ENCODE measurements at regions not wholly inside any gene's neighbourhood (a gene's known extent, or its start where the extent isn't known, plus 50 kb on each side); places are given as distances from the start of the nearest gene placed in this dataset.

GRCh38 chrX:5656544-5656943 is 572.1 kb downstream of the NLGN4X start:
- no peaks in the 10 kb centered on the region for H3K36me3 ChIP-seq (ENCODE audit: control insufficient read depth in 2 of 2, extremely low read depth in 1 of 2, insufficient read depth in 2 of 2, low read length in 2 of 2)
- no TSS peak for BruUV-seq (replicated peaks)
- DNase-seq (ENCODE audit: low read depth, low spot score): no peak
- no peaks in the 10 kb centered on the region for H4K20me1 ChIP-seq (replicated peaks; ENCODE audit: control insufficient read depth, extremely low read depth, insufficient read depth, low read length)
- H3K27ac ChIP-seq (ENCODE audit: insufficient read depth, low read depth, low read length): no peak overlapping the region
- POLR2A ChIA-PET: no interaction called here
- dilution Hi-C loops (cut with MboI; ENCODE audit: extremely low pct_ligation_motif_present, low sequenced_read_pairs): no loop called here
- no peak for FAIRE-seq
- no peaks in the 10 kb centered on the region for H3K4me1 ChIP-seq (ENCODE audit: control insufficient read depth, extremely low read depth, insufficient read depth, low read length)
- CTCF ChIA-PET: no interaction called here
- no peak overlapping the region for H2AFZ ChIP-seq (ENCODE audit: low read depth, low read length)
- H3K9me3 ChIP-seq (replicated peaks; ENCODE audit: control insufficient read depth, insufficient read depth, low read length): no peaks in the 10 kb centered on the region
- no peak overlapping the region for H3K4me3 ChIP-seq (replicated peaks in 1 of 3; ENCODE audit: insufficient read depth in 1 of 3, low read depth in 1 of 3, low read length in 3 of 3)
- no peak overlapping the region for H3K9ac ChIP-seq (replicated peaks; ENCODE audit: extremely low read depth, insufficient read depth, low read length)
- intact Hi-C loops (cut with micrococcal nuclease): no loop called here
- no peak overlapping the region for H3K4me2 ChIP-seq (ENCODE audit: insufficient read depth, low read length)
- no peaks in the 10 kb centered on the region for H3K79me2 ChIP-seq (ENCODE audit: control insufficient read depth, insufficient read depth, low read length)
- H3K27me3 ChIP-seq (ENCODE audit: control insufficient read depth in 2 of 2, insufficient read depth in 2 of 2, low read length in 2 of 2): no peaks in the 10 kb centered on the region
- TF ChIP-seq MAX (IDR thresholded peaks at IDR 0.05; ENCODE audit: insufficient read depth, insufficient read length) (no peak), JUN (IDR thresholded peaks at IDR 0.05; ENCODE audit: borderline replicate concordance, insufficient read depth, insufficient read length, low read depth) (no peak), FOS (IDR thresholded peaks at IDR 0.05; ENCODE audit: borderline replicate concordance, insufficient read depth, low read length) (no peak), GATA2 (IDR thresholded peaks at IDR 0.05; ENCODE audit: insufficient read depth, insufficient read length, low read depth, low read length) (no peak), POLR2AphosphoS5 (IDR thresholded peaks at IDR 0.05; ENCODE audit: insufficient read depth, low read depth, low read length) (no peak), EZH2 (IDR thresholded peaks at IDR 0.05; ENCODE audit: borderline replicate concordance, low read depth, low read length, severe bottlenecking) (no peak)
- no peaks in the 10 kb centered on the region for H3K9me1 ChIP-seq (replicated peaks; ENCODE audit: control insufficient read depth, extremely low read depth, insufficient read depth, low read length)

- H3K79me2 ChIP-seq (ENCODE audit: control insufficient read depth, insufficient read depth, low read length): no peaks in the 10 kb centered on the region
- intact Hi-C loops (cut with micrococcal nuclease): no loop called here
- no peak overlapping the region for H3K4me3 ChIP-seq (replicated peaks in 1 of 3; ENCODE audit: insufficient read depth in 1 of 3, low read depth in 1 of 3, low read length in 3 of 3)
- H3K36me3 ChIP-seq (ENCODE audit: control insufficient read depth in 2 of 2, extremely low read depth in 1 of 2, insufficient read depth in 2 of 2, low read length in 2 of 2): no peaks in the 10 kb centered on the region
- no peak for DNase-seq (ENCODE audit: low read depth, low spot score)
- no peak for TF ChIP-seq EZH2 (IDR thresholded peaks at IDR 0.05; ENCODE audit: borderline replicate concordance, low read depth, low read length, severe bottlenecking)
- TF ChIP-seq JUN (IDR thresholded peaks at IDR 0.05; ENCODE audit: borderline replicate concordance, insufficient read depth, insufficient read length, low read depth): no peak
- no peak for TF ChIP-seq POLR2AphosphoS5 (IDR thresholded peaks at IDR 0.05; ENCODE audit: insufficient read depth, low read depth, low read length)
- TF ChIP-seq FOS (IDR thresholded peaks at IDR 0.05; ENCODE audit: borderline replicate concordance, insufficient read depth, low read length): no peak
- TF ChIP-seq CTCF (IDR thresholded peaks at IDR 0.05; ENCODE audit: extremely low read depth in 1 of 2, insufficient read depth in 1 of 2, low read depth in 1 of 2, low read length in 2 of 2): no peak
- TF ChIP-seq MAX (IDR thresholded peaks at IDR 0.05; ENCODE audit: insufficient read depth, insufficient read length): no peak
- TF ChIP-seq POLR2A (IDR thresholded peaks at IDR 0.05; ENCODE audit: low read depth, low read length): no peak
- no peak for TF ChIP-seq GATA2 (IDR thresholded peaks at IDR 0.05; ENCODE audit: insufficient read depth, insufficient read length, low read depth, low read length)
- no peak for TF ChIP-seq MYC (IDR thresholded peaks at IDR 0.05; ENCODE audit: low read depth, low read length)
- H3K9me1 ChIP-seq (replicated peaks; ENCODE audit: control insufficient read depth, extremely low read depth, insufficient read depth, low read length): no peaks in the 10 kb centered on the region
- no peaks in the 10 kb centered on the region for H3K27me3 ChIP-seq (ENCODE audit: control insufficient read depth in 2 of 2, insufficient read depth in 2 of 2, low read length in 2 of 2)
- BruUV-seq (replicated peaks): no TSS peak
- no peaks in the 10 kb centered on the region for H4K20me1 ChIP-seq (replicated peaks; ENCODE audit: control insufficient read depth, extremely low read depth, insufficient read depth, low read length)
- no peak overlapping the region for H2AFZ ChIP-seq (ENCODE audit: low read depth, low read length)
- no peak overlapping the region for H3K27ac ChIP-seq (ENCODE audit: insufficient read depth, low read depth, low read length)
- POLR2A ChIA-PET: no interaction called here
- peak; percentile 18 for FAIRE-seq
- H3K9me3 ChIP-seq (replicated peaks; ENCODE audit: control insufficient read depth, insufficient read depth, low read length): no peaks in the 10 kb centered on the region
- dilution Hi-C loops (cut with MboI; ENCODE audit: extremely low pct_ligation_motif_present, low sequenced_read_pairs): no loop called here
- H3K9ac ChIP-seq (replicated peaks; ENCODE audit: extremely low read depth, insufficient read depth, low read length): no peak overlapping the region
- H3K4me2 ChIP-seq (ENCODE audit: insufficient read depth, low read length): no peak overlapping the region
- CTCF ChIA-PET: no interaction called here
- no peaks in the 10 kb centered on the region for H3K4me1 ChIP-seq (ENCODE audit: control insufficient read depth, extremely low read depth, insufficient read depth, low read length)
These were observed 577.8 kb downstream of the NLGN4X start for GRCh38 chrX:5650904-5651303.
